GM21528 (cell line): ENCODE measurements at regions not wholly inside any gene's neighbourhood (a gene's known extent, or its start where the extent isn't known, plus 50 kb on each side); places are given as distances from the start of the nearest gene placed in this dataset.

ENCODE experiments used
- ATAC-seq: cut with Tn5 transposase; IDR thresholded peaks from one replicate; pipeline ENCODE4 v1.9.1; 2021; ENCODE audit warnings: mild to moderate bottlenecking, moderate library complexity; ENCODE audit not compliant: unreplicated experiment, low FRiP score

DNA sequence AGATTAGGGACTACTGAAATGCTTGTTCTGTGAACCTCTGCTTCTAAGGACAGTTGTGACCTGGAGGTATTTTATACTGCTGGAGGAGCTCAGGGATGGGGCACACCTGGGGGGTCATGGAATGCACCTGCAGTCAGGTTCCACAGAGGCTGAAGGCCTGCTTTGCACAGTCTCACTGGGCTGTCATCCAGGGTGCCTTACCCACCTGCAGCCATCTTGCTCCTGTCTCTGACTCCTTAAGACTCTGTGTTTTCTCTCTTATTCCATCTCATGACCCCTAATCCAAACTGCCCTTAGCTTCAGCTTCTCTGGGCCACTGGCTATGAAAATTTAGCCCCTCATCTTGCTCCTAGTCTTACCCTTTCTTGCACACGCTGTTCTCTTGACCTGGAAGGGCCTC, 127.0 kb upstream of the SNX19 start:
- no peak for ATAC-seq

- no peak for ATAC-seq
Observed at GRCh38 chr11:131044851-131045250, 128.6 kb upstream of the SNX19 start.

DNA sequence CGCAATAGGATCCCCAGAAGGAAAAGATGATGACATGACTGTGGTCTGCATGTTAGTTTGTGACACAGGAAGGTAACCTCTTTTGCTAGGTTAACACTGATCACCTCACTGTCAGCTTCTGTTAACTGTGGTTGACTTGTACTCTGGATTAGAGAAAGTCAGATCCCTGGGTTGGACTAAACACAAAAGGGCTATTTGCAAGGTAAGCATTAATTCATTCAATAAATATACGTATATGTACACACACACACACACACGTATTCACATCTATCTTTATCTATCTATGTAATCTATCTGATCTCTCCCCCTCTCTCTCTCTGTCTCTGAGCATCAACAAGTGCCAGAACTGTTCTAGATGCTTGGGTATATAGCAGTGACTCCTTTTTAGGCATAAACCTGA, 136.1 kb upstream of the SNX19 start:
- ATAC-seq, result no peak

DNA sequence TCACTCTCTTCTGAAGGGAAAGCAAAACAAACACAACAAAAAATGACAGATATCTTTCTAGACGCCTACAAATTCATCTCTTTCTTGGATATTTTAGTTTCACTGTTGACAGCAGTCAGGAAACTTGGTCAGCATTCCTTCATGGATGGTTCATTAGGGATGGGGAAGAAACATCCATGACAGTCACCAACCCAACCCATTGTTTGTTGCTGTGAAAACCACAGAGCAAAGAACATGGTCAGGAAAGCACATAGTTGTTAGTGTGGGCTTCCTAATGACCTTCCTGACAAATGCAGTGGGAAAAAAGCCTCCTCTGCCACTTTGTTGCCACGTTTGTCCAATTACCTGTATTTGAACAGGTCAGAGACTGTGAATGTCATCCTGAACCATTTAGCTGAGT, 139.8 kb upstream of the SNX19 start:
- no peak for ATAC-seq

DNA sequence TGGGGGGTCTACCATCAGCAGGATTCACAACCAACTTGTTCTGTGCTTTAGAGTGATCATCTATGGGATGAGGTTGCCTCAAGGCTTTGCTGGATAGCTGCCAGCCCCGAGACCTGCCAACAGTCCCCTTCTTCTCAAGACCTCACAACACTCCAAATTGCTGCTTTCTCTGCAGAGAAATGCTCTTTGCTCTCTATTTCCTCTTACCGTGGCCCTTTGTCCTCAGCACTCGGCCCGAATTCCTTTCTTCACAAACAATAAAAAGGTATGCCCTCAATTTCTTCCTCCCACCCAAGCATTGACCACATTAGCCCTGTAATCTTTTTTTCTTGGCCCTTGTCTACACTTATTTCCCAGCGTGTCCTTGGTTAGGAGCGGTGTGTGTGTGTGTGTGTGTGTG, 147.4 kb upstream of the SNX19 start:
- ATAC-seq, result no peak

- ATAC-seq, result peak; percentile 82
Observed at GRCh38 chr11:131064373-131064991, 148.2 kb upstream of the SNX19 start.

DNA sequence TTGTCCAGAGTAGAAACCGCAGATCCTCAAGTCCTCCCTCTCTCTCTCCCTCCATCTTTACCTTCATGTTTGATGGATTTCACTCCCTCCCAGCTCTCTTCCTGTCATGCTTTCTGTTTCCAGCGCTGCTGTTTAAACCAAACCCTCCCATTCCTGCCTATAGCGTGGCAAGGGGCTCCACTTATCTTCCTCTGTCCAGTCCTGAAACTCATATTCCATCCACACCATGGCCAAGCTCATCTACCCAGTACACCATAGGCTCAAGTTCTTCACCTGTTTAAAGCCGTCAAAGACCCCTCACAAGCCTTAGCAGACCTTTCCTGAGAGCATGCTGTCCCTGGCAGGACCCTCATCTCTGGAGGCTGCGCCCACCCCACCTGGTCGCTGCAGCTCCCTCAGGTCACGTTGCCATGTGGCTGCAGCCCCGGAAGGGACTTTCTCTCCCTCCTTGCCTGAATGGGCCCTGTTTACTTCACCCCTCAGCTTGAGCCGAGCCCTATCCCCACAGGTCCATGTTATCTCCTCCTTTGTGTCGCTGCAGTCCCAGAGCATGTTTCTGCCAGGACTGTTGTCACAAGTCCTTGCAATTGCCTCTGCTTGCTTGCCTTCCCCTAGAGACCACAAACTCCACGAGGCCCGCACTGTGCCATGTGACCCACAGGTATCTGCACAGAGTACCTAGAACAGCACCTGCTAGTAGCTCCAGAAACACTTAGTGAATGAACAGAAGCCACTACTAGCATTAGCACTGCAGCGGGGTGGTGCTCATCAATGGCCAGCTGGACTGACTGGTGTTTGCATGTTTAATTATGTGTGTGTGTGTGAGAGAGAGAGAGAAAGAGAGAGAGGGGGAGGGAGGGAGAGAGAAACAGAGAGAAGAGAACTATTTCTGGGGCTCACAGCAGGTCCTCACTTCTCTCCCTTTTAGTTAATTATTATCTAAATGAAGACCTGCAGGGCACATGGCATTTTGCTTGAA, 149.4 kb upstream of the SNX19 start:
- ATAC-seq, result no peak

DNA sequence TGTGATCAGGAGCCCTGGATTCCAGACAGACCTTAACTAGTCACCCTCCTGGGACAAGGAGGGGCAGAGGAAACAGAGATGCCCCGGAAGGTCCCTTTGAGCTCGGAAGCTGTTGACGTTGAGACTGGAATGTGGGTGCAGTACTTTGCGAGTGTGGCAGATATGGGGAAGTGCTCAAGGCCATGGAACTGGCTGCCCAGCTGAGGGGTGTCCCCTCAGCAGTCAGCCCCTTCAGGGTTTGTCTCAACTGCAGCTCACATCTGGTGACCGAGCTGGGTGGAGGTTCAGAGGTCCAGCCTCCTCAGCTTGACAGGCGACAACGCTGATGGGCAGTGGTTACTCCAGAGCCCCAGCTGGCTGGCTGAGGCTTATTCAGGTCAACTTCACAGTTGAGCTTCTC, 150.3 kb upstream of the SNX19 start:
- no peak for ATAC-seq

DNA sequence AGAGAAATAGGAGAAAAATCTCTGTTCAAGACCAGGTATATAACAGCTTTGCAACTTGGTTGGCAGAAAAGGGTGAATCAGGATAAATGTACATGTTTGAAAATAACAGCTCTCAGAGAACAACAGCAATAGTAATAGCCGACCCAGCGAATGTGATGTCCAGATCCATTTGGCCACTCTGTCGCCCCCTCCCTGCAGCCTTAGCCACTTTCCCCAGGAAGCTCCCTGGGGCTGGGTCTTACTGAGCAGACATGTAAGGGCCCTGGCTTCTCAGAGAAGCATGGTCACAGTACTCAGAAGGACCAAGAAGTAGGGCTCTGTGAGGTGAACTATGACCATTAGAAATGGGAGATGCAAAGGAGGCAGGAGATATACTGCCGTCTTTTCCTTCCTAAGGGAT, 154.1 kb upstream of the SNX19 start:
- ATAC-seq, result no peak

- ATAC-seq, result no peak
Observed at GRCh38 chr11:131073167-131073566, 156.9 kb upstream of the SNX19 start.

- no peak for ATAC-seq
Observed at GRCh38 chr11:131074573-131074972, 158.3 kb upstream of the SNX19 start.

- no peak for ATAC-seq
Observed at GRCh38 chr11:131077340-131077739, 161.1 kb upstream of the SNX19 start.

- no peak for ATAC-seq
Observed at GRCh38 chr11:131079036-131079435, 162.8 kb upstream of the SNX19 start.

DNA sequence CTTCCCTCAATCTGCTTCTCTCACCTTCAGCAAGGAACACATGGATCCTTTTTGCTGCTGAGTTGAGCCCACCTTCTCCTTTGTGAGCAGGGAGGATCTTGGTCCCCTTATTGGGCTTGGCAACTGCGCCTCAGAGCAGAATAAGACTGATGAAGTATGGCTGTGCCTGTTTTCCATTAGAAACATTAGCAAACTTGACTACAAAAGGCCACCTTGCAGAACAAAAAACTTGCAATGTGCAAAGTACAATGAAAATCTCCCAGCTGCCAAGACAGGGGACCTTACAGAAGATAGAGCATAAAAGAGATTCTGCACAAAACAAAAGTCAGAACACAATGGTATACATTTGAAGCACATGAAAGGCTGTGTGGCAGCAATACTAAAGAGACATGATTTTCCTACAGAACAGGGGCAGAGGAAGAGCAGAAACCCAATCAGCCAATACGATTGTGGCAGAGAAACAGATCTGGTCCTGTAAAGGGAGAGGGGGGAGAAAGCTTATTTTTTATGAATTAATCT, 173.5 kb upstream of the SNX19 start:
- no peak for ATAC-seq

DNA sequence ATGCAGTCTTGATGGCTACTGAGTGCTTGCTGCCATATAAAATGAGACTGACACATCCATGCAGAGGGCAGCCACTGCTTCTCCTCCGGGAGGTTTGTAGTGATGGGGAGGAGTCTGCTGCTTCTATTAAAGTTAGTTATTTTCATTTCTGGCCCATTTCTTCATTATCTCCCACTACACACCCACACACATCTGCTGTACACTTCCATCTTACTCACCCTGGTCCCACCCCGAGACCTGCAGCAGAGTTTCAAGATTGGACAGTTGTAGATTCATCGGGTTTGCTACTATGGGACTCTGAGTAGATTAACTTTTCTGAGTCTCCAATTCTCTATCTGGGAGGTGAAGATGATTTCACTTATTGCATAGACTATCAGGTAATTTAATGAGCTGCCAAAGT, 176.2 kb upstream of the SNX19 start:
- no peak for ATAC-seq

DNA sequence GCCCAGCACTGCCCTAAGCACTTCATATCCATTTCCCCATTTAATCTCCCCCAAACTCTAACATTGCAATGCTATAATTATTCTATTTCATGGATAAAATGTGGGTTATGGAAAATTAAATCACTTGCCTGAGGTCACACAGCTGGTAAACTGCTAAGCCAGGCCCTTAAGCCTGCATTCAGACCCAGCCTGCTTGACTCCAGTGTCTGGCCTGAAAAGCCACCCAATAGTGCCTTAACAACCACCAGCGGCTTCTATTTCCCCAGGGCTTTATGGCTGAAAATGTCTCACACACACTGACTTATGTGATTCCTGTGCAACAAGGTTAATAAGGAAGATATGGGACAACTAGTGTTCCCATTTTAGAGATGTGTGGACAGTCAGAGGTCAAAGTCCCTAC, 178.5 kb upstream of the SNX19 start:
- ATAC-seq, result no peak

- no peak for ATAC-seq
Observed at GRCh38 chr11:131095511-131096185, 179.4 kb upstream of the SNX19 start.

DNA sequence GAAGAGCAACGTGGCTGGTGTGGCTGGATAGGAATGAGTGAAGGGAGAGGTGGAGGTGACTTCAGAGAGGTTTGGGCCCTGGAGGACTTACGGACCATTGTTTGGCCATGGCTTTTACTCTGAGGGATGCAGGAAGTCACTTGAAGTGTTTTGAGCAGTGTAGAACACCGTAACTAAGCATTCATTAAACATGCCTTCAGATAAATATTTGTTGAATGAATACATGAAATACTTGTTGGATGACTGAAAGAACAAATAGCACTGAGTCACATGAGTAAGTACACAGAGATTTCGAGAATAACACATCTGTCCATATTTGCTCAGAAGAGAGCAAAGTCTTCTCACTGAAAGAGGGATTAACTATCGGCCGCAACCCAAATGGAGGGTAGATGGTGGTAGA, 182.7 kb upstream of the SNX19 start:
- ATAC-seq, result no peak

- ATAC-seq, result no peak
Observed at GRCh38 chr11:131099746-131100145, 183.5 kb upstream of the SNX19 start.

GRCh38 chr11:131108760-131109159, 192.5 kb upstream of the SNX19 start:
- ATAC-seq, result no peak

- no peak for ATAC-seq
Observed at GRCh38 chr11:131109257-131109656, 193.0 kb upstream of the SNX19 start.
